Stimulated activated CD4-positive, alpha-beta T cell treated with anti-CD3 and anti-CD28 coated beads, Interleukin-12 subunit alpha, Interleukin-12 subunit beta, amount 100 ng/mL, for 4 hours (primary cell): ENCODE measurements at regions not wholly inside any gene's neighbourhood (a gene's known extent, or its start where the extent isn't known, plus 50 kb on each side); places are given as distances from the start of the nearest gene placed in this dataset.

Source experiments
- DNase-seq: peaks from one replicate; pipeline ENCODE4 v3.0.0-alpha.2; 2020

- no peak for DNase-seq
Observed at GRCh38 chr1:219000631-219001030, 173.0 kb upstream of the LYPLAL1 start.

- no peak for DNase-seq
Observed at GRCh38 chr1:219010720-219011119, 163.0 kb upstream of the LYPLAL1 start.

- no peak for DNase-seq
Observed at GRCh38 chr1:219020386-219020785, 153.3 kb upstream of the LYPLAL1 start.

- DNase-seq, result no peak
Observed at GRCh38 chr1:219020846-219021245, 152.8 kb upstream of the LYPLAL1 start.

DNA sequence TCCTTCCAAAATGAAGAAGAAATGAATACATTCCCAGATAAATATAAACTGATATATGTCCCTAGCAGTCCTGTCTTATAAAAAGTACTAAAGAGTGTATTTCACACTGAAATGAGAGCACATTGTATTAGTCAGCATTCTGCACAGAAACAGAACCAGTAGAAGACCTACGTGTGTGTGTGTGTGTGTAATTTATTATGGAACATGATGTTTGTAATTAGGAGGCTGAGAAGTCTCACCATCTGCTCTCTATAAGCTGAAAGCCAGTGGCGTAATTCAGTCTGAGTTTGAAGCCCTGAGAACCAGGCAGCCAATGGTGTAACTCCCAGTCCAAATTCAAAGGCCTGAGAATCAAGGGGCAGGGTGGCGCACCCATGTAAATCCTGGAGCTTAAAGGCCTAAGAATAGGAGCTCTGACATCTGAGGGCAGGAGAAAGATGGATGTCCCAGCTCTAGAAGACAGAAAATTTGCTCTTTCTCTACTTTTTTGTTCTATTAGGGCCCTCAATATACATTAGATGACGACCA is 146.5 kb upstream of the LYPLAL1 start:
- DNase-seq, result no peak

- DNase-seq, result no peak
Observed at GRCh38 chr1:219031809-219032208, 141.9 kb upstream of the LYPLAL1 start.

GRCh38 chr1:219038398-219038797 is 135.3 kb upstream of the LYPLAL1 start:
- DNase-seq, result no peak

- DNase-seq, result no peak
Observed at GRCh38 chr1:219039017-219039681, 134.5 kb upstream of the LYPLAL1 start.

- no peak for DNase-seq
Observed at GRCh38 chr1:219039682-219040154, 134.0 kb upstream of the LYPLAL1 start.

DNA sequence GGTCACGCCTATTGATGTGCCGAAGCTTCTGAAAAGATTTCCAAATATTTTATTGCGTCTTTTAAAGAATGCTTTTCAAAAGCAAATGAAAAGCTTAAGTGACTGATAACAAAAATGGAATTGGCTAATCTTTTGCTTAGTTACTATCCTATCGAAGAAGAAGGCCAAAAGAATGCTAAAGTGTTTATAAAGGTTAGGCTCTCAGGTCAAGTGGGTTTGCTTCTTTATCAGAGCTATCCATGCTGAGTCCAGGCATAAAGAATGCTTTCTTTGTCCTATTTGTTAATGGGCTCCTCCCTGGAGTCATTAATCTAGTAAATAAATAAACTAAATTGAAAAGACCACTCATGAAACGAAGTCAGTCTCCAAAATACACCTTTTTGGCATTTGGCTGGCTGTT is 133.4 kb upstream of the LYPLAL1 start:
- no peak for DNase-seq

- DNase-seq, result no peak
Observed at GRCh38 chr1:219041141-219041540, 132.5 kb upstream of the LYPLAL1 start.

DNA sequence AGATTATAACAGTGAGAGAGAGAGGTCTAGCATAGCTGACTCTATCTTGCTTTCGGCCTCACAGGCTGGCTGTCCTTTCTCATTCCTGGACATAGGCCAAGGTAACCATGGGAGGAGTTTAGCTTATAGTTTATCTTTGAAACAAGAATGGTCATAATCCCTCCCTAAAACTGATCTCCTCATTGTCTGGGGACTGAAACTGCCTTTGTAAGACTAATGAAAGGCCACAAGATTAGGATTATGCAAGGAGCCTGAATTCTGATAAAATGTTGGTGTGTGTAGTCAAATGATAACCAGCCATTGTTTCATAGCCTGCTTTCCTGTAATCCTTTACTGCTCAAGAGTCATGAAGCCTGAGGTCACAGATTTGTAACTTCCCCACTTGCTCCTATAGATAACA is 131.9 kb upstream of the LYPLAL1 start:
- no peak for DNase-seq

- no peak for DNase-seq
Observed at GRCh38 chr1:219042769-219043168, 130.9 kb upstream of the LYPLAL1 start.

DNA sequence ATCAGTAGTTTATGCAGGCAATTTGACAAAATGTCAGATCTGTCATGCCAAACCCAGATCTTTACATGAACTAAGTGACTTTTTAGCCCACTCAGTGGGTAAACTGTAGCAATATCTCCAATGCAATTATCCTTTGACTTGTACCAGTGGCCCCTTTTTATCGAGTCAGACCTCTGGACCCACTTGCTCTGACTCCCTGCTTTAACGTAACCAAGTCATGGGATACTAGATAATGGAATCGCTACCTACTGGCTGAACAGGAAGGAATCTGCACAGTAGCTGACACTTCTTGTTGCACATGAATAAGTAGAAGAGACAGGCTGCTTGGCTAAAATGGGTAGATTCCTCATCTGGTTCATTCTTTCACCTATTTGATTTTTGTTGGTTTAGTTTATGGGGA is 128.4 kb upstream of the LYPLAL1 start:
- no peak for DNase-seq

GRCh38 chr1:219049501-219049900 is 124.2 kb upstream of the LYPLAL1 start:
- no peak for DNase-seq

DNA sequence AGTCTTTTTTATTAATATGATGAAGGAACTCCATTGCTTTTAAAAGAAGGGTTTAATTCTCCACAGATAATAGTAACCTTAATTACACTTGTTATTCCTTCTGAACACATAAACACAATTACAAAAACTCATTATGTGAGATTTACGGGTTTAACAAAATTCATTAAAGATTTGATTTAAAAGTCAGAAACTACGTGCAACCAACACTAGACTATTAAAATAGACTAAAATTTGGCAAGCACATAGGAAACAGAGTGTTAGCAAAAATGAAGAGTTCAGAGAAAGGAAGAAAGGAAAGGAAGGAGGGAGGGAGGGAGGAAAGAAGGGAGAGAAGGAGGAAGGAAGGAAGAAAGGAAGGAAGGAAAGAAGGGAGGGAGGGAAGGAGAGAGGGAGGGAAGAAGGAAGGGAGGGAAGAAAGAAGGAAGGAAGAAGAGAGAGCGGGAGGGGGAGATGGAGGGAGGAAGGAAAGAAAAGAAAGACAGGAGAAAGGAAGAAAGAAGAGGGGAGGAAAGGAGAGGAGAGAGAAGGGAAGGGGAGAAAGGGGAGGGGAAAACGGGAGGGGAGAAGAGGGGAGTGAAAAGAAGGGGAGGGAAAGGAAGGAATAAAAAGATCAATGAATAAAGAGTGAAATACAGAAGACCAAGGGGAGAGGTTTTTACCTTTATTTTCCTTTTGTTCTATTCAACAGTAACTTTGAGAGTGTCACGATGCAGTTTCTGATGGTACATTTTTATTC is 123.4 kb upstream of the LYPLAL1 start:
- no peak for DNase-seq

- no peak for DNase-seq
Observed at GRCh38 chr1:219050822-219051125, 122.9 kb upstream of the LYPLAL1 start.

- no peak for DNase-seq
Observed at GRCh38 chr1:219051547-219051946, 122.1 kb upstream of the LYPLAL1 start.

GRCh38 chr1:219058891-219059820 is 114.5 kb upstream of the LYPLAL1 start:
- DNase-seq, result no peak

DNA sequence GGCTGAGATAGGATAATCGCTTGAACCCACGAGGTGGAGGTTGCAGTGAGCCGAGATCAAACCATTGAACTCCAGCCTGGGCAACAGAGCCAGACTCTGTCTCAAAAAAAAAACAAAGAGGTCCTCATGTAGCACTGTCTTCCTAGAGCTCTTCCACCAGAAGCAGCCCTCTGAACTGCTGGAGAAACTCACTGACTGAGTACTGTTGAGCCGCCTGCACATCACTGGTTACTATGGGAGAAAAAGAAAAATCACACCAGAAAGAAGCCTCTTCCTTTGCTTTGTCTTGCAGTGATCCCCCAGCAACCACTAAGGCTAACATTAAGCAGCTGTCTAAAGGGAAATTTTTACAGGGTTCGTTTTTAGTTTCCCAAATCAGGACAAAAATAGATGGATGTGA is 112.9 kb upstream of the LYPLAL1 start:
- no peak for DNase-seq

DNA sequence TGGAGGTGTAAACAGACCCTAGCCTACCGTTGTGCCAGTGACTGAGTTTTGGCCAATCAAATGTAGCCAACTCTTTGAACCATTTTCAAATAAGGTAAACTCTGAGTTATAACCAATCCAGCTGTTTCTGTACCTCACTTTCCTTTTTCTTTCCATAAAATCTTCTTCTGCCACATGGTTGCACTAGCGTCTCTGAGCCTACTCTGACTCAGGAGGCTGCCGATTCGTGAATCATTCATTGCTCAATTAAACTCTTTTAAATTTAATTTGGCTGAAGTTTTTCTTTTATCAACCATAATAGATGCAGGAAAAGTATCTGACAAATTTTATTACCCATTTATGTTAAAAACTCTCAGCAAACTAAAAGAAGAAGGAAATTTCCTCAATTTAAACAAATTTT is 111.5 kb upstream of the LYPLAL1 start:
- no peak for DNase-seq

- DNase-seq, result no peak
Observed at GRCh38 chr1:219066098-219066497, 107.6 kb upstream of the LYPLAL1 start.

DNA sequence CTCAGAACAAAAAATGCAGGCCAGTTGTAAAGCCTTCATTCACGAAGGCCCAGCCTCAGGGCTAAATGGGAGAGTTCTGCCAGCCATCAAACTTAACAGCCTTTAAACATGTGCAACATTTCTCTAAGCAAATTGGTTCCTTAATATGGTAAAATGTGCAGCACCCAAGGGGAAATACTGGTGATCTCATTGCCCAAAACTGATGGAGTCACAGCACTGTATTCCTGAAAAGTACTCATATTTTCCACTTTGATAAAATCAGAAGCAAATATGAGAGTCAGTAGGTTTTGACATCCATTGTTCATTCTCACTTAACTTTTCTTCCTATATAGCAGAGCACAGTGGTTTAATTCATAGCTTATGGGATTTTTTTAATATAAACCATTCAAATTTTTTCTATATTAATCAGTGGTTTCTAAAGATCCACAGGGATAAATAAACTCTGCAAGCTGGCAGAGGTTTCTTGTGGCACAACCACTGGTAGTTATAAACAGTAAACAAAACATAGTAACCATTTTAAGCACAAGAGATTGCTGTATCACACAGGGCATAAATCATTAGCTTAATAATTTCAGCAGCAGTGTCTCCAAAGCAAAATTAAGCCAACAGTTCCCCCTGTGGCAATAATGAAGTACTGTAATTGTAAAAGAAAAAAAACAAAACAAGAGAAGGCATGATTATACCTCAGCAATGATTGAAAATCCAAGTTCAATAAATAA is 106.9 kb upstream of the LYPLAL1 start:
- DNase-seq, result no peak
